HG02852 (cell line): ENCODE measurements at regions not wholly inside any gene's neighbourhood (a gene's known extent, or its start where the extent isn't known, plus 50 kb on each side); places are given as distances from the start of the nearest gene placed in this dataset.

Experiments used
- ATAC-seq: cut with Tn5 transposase; IDR thresholded peaks from one replicate; pipeline ENCODE4 v1.9.1; 2021; ENCODE audit warnings: mild to moderate bottlenecking, moderate library complexity; ENCODE audit not compliant: unreplicated experiment

DNA sequence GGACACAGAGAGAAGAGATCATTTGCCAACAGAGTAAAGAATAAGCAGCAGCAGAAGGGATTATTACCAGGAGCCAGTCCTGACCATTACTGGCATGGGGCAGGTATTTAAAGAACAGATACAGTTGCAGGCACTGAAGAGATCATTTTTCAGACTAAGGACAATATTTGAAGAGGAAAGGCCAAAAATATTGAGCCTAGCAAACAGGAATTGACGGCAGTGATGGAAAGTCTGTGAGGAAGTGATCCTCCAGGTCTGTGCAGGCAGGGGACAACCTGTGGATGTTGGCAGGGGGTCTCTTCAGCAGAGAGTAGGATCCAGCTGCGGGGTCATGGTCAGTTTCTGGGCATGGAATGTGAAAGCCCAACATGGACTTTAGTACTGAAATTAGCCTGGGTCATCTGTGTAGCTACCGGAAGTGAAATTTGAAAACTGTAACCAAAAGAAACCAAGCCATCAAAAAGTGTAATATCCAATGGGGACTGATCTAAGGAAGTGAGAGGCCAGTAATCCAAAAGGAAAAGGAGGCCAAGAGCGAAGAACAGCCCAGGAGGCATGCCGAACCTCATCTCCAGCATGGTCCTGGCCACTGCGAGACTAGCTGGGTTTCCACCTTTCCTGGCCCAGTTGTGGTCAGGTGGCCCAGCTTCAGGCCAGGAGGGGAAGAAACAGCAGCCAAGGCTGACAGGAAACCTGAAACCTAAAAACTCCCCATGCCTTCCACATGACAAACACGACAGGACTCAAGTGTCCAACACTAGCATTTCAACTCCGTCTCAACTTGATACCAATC, 115.1 kb upstream of the TNFAIP3 start:
- ATAC-seq = no peak

DNA sequence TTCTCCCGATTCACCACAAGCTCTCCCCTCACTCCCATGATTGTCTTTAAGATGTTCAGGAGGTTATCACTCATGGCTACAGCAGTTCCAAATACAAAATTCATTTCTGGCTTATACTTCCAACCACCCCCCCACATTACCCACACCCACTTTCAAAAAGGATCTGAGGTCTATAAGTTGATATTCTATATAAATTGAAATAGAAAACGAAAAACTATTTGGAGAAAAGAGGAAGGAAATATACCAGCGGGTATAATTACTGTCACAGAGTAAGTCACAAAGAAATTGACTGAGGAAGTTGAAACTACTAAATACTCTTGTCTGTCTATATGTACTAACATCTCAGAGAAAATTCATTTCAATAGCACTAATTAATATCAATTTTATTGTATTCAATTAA, 112.7 kb upstream of the TNFAIP3 start:
- peak; percentile 61 for ATAC-seq

DNA sequence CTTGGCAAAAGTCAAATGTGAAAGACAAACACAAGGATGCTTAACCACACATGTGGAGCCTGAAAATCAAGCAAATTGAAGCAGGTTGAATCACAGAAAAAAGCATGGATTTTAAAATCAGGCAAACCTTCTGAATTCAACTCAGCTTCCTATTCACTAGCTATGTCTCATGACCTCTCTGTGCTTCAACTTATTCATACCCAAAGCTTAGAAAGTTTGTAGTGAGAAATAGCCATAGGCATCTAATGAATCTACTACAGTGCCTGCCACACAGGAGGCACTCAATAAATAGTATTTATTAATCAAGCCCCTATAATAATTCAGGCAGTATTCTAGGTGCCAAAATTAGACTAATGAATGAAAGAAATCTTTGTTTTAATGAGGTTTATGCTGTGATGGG, 112.2 kb upstream of the TNFAIP3 start:
- ATAC-seq = peak; percentile 23

DNA sequence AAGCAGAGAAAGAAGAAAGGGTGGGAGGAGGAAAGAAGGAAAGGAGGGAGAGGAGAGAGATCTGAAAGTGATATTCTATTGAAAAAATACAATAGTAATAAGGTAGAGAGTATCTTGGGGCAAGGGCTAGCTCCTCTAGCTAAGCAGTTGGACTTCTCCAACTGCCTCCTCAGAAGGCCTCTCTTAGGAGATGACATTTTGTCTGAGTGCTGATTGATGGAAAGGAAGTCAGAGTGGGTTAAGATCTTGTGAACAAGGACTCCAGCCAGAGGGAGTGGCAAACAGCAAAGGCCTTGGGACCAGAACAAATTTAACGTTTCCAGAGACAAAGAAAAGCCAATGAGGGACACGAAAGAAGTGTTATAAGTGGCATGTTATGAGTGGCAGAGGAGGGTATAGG, 111.8 kb upstream of the TNFAIP3 start:
- no peak for ATAC-seq

DNA sequence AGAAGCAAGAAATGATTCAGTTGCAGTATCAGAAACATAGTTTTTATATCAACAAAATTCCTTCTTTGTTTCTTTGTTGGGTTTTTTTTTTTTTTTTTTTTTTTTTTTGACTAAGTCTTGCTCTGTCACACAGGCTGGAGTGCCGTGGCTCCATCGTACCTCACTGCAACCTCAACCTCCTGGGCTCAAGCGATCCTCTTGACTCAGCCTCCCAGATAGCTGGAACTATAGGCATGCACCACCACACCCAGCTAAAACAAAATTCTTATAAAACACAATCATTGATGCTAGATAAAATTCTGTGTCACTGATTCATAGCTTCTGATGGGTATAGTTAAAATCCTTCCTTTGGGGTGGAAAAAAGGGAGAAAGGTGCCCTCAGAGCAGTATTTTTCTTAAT, 110.3 kb upstream of the TNFAIP3 start:
- ATAC-seq = no peak

DNA sequence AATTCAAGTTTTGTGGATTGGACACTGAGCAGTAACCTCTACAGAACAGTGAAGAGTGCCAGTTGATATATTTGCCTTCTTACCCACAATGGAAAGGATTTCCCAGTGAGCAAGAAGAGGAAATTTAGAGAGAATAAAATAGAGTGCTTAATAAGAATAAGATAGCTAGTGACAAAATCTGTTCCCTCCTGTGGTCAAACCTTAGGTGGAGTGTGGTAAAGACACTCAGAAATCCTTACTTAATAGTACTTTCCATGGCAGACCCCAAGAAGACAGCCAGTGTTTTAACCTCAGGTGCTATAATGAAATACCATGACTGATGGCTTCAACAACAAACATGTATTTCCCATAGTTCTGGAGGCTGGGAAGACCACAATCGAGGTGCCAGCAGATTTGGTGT, 108.4 kb upstream of the TNFAIP3 start:
- ATAC-seq = no peak

DNA sequence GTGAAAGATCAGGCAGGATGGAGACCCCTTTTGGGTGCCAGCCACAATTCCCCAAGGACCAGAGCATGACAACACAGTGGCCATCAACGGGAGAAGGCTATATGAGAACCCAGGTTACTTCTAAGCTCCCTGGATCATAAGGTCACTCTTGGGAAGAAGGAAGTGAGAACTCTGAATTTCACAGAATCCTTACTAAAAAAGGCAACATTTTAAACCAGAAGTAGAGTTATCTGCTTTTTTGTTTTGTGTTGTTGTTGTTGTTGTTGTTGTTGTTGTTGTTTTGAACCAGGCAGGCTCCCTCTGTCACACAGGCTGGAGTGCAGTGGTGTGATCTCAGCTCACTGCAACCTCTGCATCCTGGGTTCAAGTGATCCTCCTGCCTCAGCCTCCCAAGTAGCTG, 107.4 kb upstream of the TNFAIP3 start:
- ATAC-seq = no peak

DNA sequence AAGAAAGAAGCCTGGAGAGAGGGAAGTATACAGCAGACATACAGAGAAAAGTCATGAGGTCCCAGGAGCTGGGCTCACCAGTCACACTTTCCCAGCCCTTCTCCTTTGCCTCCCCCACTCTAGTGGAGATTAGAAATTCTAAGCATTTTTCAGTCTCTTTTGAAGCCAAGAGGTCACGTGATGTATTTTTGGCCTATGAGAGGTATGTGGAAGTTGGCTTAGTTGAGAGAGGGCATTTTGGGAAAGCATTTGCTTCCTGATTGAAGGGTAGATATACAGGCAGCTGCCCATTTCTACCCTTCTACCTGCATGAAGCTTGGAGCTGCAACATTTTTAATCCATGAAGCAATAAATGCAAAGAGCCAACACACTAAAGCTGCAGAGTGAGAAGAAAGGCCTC, 106.0 kb upstream of the TNFAIP3 start:
- no peak for ATAC-seq

DNA sequence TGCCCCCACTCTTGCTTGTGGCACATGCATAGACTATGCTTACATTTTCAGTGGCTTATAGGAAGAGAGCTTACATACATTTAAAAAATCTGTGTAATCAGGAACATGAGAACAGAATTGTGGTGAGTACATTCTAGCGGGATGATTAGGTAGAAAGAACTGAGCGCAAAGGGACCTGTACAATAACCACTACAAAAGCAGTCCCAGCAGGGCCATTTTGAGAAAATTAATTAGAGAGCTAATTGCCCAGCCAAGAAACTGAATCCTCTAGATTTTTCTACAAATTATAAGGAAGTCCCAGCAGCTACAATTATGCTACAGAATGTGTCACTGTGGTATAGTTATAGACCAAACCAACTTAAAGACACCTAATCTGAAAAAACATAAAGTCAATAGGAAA, 105.6 kb upstream of the TNFAIP3 start:
- no peak for ATAC-seq

DNA sequence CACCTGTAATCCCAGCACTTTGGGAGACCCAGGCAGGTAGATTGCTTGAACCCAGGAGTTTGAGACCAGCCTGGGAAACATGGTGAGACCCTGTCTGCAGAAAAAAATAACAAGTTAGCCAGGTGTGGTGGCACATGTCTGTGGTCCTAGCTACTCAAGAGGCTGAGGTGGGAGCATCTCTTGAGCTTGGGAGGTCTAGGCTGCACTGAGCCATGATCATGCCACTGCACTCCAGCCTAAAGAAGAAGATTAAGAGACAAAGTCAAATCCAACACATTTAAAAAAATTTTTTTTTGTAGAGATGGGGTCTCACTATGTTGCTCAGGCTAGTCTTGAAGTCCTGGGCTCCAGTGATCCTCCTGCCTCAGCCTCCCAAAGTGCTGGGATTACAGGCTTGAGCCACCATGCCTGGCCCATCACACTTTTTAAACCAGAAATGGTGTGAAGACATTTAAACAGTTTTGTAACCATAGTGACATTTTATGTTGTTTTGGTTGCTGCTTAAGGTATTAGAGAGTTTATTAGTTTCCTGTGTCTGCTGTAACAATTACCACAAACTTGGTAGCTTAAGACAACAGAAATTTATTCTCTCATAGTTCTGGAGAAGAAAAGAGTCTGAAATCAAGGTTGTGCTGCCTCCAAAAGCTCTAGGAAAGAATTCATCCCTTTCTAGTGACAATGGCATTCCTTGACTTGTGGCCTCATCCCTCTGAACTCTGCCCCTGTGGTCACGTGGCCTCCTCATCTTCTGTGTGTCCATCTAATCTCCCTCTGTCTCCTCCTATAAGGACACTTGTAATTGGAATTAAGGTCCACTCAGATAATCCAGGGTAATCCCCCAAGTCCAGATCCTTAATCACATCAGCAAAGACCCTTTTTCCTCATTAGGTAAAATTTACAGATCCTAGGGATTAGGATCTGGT, 104.6 kb upstream of the TNFAIP3 start:
- no peak for ATAC-seq

DNA sequence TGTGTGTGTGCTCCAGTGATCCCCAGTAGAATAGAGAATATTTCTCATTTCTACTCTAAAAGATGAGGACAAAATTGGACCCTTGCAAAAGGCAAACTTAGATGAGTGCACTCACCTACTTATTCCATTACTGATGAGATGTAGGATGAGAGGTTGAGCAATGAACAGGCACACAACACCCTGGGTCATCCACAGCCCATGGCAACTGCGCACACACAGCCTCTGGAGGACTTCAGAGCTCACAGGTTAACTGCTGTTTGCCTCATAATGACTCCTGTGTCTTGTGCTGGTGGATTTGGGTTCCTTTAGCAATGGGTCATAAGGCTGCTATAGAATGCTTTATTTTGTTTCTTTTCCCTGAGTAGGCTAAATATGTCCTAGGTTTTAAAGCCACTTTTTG, 103.6 kb upstream of the TNFAIP3 start:
- no peak for ATAC-seq

DNA sequence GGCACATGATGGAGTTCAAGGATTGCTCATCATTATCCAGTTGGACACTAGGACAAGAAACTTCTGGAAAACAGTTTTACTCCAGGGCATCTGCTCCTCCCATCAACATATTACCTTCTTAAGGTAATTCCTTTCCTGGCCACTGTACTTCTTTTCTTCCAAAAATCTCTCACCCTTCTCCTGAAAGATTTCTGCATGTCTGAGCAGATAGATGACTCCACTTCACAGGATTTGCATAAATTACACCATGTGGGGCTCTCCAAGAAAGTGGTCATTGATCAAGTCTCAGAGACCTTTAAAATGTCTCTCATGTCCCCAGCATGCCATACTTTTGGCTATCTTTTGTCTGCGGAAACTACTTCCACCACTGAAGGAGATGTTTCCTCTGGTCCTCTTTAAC, 103.2 kb upstream of the TNFAIP3 start:
- ATAC-seq = no peak

DNA sequence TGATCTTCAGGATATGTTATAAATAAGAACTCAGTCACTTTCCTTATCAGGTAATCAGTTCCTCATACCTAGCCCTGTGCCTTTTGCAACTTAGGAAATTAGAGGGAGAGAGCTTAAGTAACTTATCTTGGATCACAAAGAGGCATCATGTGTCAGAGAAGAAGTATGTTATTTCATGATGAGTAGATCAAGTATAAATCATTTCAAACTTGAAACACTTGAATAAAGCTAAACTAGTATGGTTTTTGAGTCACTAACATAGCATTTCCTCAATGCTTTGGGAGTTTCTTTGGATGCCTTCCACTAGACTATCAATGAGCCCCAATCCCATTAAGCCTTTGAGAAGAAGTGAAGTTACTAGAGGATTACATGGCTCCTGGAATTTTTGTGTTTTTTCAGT, 102.6 kb upstream of the TNFAIP3 start:
- ATAC-seq = no peak

DNA sequence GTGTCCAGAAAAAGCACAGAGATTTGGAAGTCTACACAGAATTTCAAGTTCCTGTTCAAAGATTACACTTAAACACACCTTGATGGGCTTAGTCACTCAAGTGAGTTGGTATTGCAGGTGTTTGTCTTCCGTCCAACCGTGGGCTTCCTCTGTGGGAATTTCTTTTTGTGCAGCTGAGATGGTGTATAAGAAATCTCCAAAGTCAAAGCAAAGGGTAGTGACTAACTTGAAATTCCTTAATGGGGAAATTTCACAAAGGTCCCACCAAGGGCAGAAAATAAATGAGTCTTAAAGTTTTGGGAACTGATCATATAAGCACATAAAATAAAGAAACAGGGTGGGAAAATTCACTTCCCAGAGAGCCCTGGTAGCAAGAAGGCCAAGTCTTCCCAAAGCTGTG, 102.0 kb upstream of the TNFAIP3 start:
- ATAC-seq = no peak

DNA sequence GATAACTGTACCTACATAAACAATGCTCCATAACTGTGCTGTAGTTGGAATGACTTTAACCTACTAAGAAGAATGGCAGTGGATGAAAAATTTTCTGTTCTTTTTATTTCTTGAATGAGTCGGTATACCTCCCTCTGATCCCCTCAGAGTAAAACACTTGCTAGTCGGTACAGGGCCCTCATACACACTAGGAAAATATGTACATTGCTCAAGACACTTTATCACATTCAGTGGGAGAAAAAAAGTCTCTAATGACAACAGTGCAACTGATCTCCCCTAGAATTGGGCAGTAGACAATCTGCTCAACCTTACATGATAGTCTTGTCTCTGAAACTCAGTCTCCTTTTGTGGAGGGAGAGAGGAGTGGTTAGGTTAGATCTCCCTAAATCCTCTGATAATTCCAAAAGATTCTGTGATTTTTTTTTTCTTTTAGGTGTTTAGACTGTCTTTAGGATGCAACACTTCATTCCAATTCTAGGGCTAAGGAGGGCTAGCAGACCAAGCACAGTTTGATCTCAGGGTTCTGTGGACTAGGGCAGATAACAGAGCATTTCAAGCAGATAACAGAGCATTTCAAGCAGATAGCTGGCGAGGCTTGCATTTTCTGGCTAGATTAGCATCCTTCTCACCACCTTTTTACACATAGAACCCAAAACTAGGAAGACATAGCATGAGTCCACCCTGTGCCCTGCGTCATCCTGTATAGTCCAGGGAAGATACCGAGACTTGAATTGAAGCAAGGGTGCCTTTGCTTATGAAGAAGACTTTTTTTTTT, 100.3 kb upstream of the TNFAIP3 start:
- no peak for ATAC-seq

DNA sequence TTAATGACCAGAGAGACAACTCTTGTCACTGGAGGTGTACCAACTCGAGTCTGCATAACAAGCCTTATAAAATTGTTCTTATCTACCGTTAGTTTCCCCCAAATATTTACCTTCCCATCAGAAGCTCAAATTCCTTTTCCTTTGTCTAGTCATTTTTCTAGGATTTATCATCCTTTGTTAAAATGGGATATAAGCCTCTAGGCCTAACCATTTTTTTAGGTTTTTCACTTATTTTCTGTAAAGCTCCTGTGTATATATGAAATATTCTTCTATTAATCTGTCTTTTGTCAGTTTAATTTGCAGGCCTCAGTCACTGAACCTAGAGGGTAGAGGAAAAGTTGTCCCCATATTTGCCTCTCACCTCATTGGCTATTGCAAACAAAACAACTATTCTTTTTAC, 99.6 kb upstream of the TNFAIP3 start:
- no peak for ATAC-seq

DNA sequence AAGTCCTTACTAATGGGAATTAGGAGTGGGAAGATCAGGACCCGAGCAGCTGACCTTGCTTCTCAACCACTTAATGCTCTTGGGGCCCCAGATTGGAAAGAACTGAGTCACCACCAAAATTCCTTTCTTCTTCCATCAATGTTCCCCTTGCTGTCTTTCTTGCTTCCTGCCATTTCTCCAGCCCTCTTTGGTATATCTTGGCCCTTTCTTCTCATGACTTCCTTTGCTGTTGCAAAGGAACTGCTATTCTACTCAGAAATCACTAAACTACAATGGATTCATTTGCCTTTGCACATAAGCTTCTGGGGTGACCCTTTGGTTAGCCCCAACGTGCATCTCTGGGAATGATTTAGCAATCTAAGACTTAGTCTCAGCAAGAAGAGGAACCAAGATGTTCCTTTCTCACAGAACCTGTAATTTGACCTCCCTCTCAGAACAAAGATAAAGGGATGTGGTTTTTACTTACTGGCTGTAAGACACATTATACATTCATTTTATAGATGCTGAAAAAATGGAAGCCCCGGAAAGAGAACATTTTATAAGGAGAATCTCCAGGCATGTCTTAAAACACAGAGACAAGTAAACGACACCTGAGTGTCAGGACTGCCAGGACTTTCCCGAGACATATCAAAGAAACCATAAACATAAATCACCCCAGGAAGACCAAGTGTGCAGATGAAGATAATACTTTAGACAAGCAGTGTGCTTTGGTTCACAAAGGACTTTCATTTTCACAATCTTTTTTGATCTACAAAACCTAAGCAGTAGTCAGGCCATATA, 99.0 kb upstream of the TNFAIP3 start:
- ATAC-seq = peak; percentile 84

DNA sequence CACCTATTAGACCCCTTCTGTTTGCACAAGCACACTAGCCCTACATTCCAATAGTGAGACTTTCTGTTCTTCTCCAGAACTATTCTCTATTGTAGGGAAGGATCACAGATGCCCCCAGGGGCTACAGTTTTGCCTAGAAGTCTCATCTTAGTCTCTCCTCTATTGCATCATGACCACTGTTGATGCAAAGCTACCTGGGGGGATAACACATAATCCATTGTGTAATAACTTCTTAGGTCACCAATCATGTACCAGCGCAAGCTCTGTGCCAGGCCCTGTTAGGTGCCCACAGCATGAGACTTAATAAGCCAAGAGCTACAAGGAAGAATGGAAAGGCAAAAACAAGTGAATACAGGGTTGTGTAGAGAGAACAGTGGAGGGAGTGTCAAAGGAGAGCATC, 98.1 kb upstream of the TNFAIP3 start:
- ATAC-seq = no peak

DNA sequence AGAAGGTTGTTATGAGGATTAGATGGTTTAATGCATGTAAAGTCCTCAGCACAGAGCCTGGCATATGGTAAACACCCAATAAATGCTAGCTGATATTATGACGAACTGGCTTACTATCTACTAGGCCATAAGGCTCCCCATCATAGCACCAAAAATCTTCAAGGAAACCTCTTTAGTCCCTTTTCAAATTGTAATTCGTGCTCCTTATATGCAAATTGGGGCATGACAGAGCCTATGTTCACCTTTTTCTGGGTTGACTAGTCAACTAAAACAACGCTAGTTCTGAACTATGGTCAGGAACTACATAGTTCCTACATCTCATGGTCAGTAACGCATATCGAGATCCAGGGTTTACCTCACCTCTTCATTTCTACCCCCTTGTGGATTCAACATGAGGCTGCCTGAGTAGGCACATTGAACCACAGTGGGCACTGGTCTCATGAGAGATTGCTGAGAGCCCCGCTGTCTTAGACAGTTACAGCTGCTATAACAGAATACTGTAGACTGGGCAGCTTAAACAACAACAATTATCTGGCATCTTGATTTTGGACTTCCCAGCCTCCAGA, 97.2 kb upstream of the TNFAIP3 start:
- peak; percentile 31 for ATAC-seq

DNA sequence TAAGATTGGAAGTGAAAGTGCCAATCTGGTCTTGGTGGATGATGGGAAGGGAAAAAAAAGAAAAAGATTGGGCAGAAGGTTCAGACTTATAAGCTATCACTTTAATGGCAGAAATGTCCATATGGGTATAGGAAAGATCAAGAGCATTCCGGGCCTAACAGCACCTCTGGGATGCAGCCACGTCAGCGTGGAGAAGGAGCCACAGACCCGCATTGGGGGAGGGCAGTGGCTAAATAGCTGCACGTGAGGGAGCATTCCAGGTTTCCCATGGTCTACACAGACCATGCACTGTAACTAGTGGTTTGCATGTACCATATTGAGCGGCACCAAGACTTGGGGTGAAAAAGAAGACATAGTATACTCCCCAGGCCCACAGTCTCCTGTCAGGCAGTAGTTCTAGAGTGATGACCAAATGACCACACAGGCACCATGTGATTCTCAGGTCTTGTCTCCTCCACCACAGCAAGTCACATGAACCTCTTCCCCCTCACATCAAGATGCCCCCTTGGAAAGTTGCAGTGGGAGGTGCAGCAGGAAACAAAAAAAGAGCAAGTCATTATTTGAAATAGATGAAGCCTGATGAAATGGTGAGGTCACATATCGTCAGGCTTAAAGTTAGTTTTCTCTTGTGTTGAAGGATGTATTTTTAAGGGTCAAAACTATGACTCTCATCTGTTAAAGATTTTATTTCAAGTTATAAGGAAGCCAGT, 94.4 kb upstream of the TNFAIP3 start:
- ATAC-seq = no peak
